IPS DF 6.9 (cell line): ENCODE measurements at regions not wholly inside any gene's neighbourhood (a gene's known extent, or its start where the extent isn't known, plus 50 kb on each side); places are given as distances from the start of the nearest gene placed in this dataset.
A peak's percentile ranks its signal among the peaks of the same experiment; 100 is the strongest.

Experiments used
- DNase-seq: peaks from one replicate; pipeline ENCODE4 v3.0.0-alpha.2; 2013; ENCODE audit warnings: low read depth, low spot score
- H3K27ac ChIP-seq: one replicate; pipeline ENCODE4 v1.5.1; 2013; ENCODE audit warnings: low read length, control low read depth
- H3K27me3 ChIP-seq: 2 replicates; pipeline ENCODE4 v1.6.1; 2013; ENCODE audit warnings: mild to moderate bottlenecking, low read length; ENCODE audit not compliant: control insufficient read depth, insufficient read depth
- H3K36me3 ChIP-seq: 2 replicates; pipeline ENCODE4 v1.6.1; 2013; ENCODE audit warnings: low read length; ENCODE audit not compliant: control insufficient read depth, insufficient read depth
- H3K4me1 ChIP-seq: 2 replicates; pipeline ENCODE4 v1.6.1; 2013; ENCODE audit warnings: low read length; ENCODE audit not compliant: control insufficient read depth, insufficient read depth
- H3K4me3 ChIP-seq: 2 replicates; pipeline ENCODE4 v1.5.1; 2013; ENCODE audit warnings: mild to moderate bottlenecking, low read length
- H3K9me3 ChIP-seq: 2 replicates; pipeline ENCODE4 v1.6.1; 2013; ENCODE audit warnings: low read length, inconsistent platforms; ENCODE audit not compliant: control insufficient read depth, insufficient read depth
- WGBS: extraction: QIAGEN DNeasy Blood & Tissue Kit; methylation state at CpG from one replicate; pipeline ENCODE4 v1.1.7; 2013; ENCODE audit warnings: mixed read lengths, missing lambda C conversion rate; ENCODE audit not compliant: insufficient read length, insufficient coverage; 5-methylcytosine and 5-hydroxymethylcytosine counted together

DNA sequence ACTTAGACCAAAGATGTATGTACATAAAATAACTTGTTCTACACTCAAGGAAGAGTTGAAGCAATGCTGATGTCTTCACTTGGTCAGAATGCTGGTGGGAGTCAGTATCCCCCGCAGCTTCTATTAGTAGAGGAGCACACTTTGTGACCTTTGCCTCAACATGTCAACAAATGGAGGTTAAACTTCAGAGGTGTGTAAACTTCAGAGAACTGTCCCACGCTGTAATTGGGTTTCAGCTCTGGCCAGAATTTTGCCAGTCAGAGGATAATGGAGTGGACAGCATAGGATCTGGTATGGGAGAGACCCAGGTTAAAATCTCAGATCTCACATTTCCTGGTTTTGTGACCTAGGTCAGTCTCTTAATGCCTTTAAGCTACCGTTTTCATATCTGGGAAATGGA, 107.6 kb upstream of the ZNF644 start:
- Histone ChIP-seq H3K9me3 (no peaks in the 10 kb centered on the region), H3K4me1 (no peaks in the 10 kb centered on the region; the same call in 1 of the 2 replicates), H3K27me3 (no peaks in the 10 kb centered on the region), H3K4me3 (no peak overlapping the region), H3K36me3 (no peaks in the 10 kb centered on the region), H3K27ac (no peak overlapping the region)
- no peak for DNase-seq
- no CpG with 5 or more reads among the region's 3 CpGs for WGBS

DNA sequence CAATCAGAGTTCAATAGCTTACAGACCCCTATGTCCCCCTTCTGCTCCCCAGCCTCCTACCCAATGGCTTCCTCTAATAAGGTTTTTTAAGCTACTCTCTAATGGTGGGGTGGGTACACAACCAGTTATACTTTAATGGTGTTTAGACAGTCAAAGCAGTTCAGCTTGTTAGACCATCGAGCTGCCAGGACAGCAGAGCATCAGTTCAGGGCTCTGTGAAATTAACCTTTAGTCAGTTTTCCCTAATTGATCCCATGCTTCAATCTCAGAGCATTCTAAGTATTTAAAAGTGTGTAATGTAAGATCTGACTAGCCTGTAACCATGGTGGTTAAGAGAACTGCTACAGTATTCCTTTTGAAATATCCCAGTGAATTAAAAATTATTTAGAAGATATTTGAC, 107.2 kb upstream of the ZNF644 start:
- Histone ChIP-seq H3K4me3 (no peak overlapping the region), H3K27me3 (no peaks in the 10 kb centered on the region), H3K4me1 (no peaks in the 10 kb centered on the region; the same call in 1 of the 2 replicates), H3K27ac (no peak overlapping the region), H3K36me3 (no peaks in the 10 kb centered on the region), H3K9me3 (no peaks in the 10 kb centered on the region)
- WGBS: no CpG with 5 or more reads among the region's 1 CpG
- no peak for DNase-seq

GRCh38 chr1:91124989-91125417, 103.2 kb upstream of the ZNF644 start:
- no peaks in the 10 kb centered on the region for H3K9me3 ChIP-seq
- H3K4me3 ChIP-seq: no peak overlapping the region
- peaks cover 5% of the 10 kb centered on the region; the same call in 1 of the 2 replicates for H3K4me1 ChIP-seq
- no peaks in the 10 kb centered on the region for H3K36me3 ChIP-seq
- no peaks in the 10 kb centered on the region for H3K27me3 ChIP-seq
- WGBS: no CpG with 5 or more reads among the region's 3 CpGs
- no peak overlapping the region for H3K27ac ChIP-seq
- no peak for DNase-seq

DNA sequence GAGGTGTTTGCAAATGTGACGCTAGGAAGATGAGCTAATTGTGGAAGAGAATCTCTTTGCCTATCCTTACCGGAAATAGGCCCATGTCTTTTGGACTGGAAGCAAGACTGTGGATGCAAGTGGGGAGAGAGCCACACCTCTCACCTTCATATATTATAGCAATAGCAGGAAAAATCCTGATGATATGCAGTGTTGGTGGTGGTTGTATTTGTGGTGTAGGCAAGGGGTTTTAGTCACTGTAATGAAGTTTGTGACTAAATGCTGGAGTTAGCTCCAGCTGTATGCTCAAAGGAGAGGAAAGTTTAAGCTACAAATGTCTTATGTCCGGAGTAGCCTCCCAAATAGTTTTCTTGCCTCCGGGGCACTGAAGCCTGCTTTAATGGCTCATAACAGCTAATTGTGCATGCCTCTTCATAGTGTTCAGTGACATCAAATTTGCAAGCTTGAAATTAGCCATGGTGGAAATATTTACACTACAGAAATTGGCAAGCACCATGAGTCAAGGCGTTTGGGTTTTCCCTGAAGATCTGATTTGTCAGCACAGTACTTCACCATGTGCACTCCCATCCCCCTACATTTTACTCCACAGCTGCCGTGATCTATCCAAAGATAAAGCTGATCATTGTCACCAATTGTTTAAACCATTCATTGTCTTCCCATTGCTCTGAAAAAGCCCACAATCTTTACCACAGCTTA, 102.6 kb upstream of the ZNF644 start:
- H3K27me3 ChIP-seq: no peaks in the 10 kb centered on the region
- H3K4me3 ChIP-seq: no peak overlapping the region
- no peak for DNase-seq
- peaks cover 5% of the 10 kb centered on the region; the same call in 1 of the 2 replicates for H3K4me1 ChIP-seq
- H3K9me3 ChIP-seq: no peaks in the 10 kb centered on the region
- H3K27ac ChIP-seq: no peak overlapping the region
- H3K36me3 ChIP-seq: no peaks in the 10 kb centered on the region
- no CpG with 5 or more reads among the region's 6 CpGs for whole genome bisulfite sequencing

DNA sequence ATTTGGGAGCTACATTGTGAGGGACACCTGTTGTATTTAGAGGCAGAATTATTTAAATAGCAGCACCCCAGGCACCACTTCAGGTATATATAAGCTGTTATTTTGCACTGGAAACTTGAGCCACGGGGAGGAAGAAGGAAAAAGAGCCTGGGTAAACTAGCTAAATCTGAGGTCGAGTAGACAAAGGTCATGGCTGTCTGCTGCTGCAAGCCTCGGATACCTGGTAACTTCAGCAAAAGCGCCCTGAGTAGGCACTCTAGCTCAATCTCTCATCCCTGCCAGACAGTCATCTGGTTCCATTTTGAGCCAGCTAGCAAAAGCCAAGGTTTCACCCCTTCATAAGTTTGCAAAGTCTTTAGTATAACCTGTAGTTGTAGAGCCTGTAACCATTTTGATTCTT, 101.9 kb upstream of the ZNF644 start:
- H3K4me1 ChIP-seq: peaks cover 5% of the 10 kb centered on the region; the same call in 1 of the 2 replicates
- H3K27ac ChIP-seq: no peak overlapping the region
- H3K9me3 ChIP-seq: no peaks in the 10 kb centered on the region
- no peaks in the 10 kb centered on the region for H3K36me3 ChIP-seq
- no peaks in the 10 kb centered on the region for H3K27me3 ChIP-seq
- DNase-seq: no peak
- no CpG with 5 or more reads among the region's 4 CpGs for WGBS
- no peak overlapping the region for H3K4me3 ChIP-seq

- H3K4me3 ChIP-seq: no peak overlapping the region
- H3K27me3 ChIP-seq: no peaks in the 10 kb centered on the region
- H3K36me3 ChIP-seq: no peaks in the 10 kb centered on the region
- DNase-seq: no peak
- H3K9me3 ChIP-seq: no peaks in the 10 kb centered on the region
- no CpG with 5 or more reads among the region's 2 CpGs for WGBS
- H3K27ac ChIP-seq: peak overlapping the region; percentile 5
- peaks cover 5% of the 10 kb centered on the region; the same call in 1 of the 2 replicates for H3K4me1 ChIP-seq
Observed at GRCh38 chr1:91123319-91123718, 101.5 kb upstream of the ZNF644 start.

GRCh38 chr1:91122106-91122717, 100.4 kb upstream of the ZNF644 start:
- no CpG with 5 or more reads among the region's 2 CpGs for WGBS
- H3K27me3 ChIP-seq: no peaks in the 10 kb centered on the region

GRCh38 chr1:91121366-91121765, 99.5 kb upstream of the ZNF644 start:
- no CpG with 5 or more reads among the region's 2 CpGs for WGBS

More at GRCh38 chr1:91122106-91122717, 100.4 kb upstream of the ZNF644 start:
- Histone ChIP-seq H3K27ac (no peak overlapping the region), H3K4me1 (peaks cover 5% of the 10 kb centered on the region; the same call in 1 of the 2 replicates), H3K36me3 (no peaks in the 10 kb centered on the region), H3K4me3 (no peak overlapping the region), H3K9me3 (no peaks in the 10 kb centered on the region)
- DNase-seq: no peak

DNA sequence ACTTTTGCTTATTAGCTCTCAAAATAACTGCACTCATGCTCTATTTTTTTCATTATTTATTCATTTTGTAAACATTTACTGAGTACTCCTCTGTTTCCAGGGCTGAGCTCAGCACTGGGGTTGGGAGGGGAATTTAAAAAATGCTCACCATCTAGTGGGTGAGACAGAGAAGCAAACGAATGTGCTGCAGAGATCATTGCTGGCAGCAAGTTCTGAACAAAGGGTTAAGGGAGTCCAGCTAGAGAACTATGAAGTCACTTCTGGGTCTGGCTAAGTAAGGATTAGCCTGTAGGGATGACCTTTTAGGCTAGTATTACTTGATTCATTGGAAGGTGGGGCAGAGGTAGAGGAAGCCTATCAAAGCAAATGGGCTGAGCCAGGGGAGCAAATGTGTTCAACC, 99.1 kb upstream of the ZNF644 start:
- no peaks in the 10 kb centered on the region for H3K27me3 ChIP-seq
- DNase-seq: no peak
- no peaks in the 10 kb centered on the region for H3K9me3 ChIP-seq
- no peak overlapping the region for H3K27ac ChIP-seq
- H3K36me3 ChIP-seq: no peaks in the 10 kb centered on the region
- H3K4me3 ChIP-seq: no peak overlapping the region
- H3K4me1 ChIP-seq: peaks cover 5% of the 10 kb centered on the region
- no CpG with 5 or more reads among the region's 1 CpG for WGBS

More at GRCh38 chr1:91121366-91121765, 99.5 kb upstream of the ZNF644 start:
- no peaks in the 10 kb centered on the region for H3K9me3 ChIP-seq
- H3K27ac ChIP-seq: no peak overlapping the region
- H3K36me3 ChIP-seq: no peaks in the 10 kb centered on the region
- no peak for DNase-seq
- no peak overlapping the region for H3K4me3 ChIP-seq
- H3K4me1 ChIP-seq: peaks cover 5% of the 10 kb centered on the region; the same call in 1 of the 2 replicates
- no peaks in the 10 kb centered on the region for H3K27me3 ChIP-seq

GRCh38 chr1:91120421-91120820, 98.6 kb upstream of the ZNF644 start:
- H3K4me1 ChIP-seq: peaks cover 5% of the 10 kb centered on the region
- WGBS: no CpG with 5 or more reads among the region's 3 CpGs
- H3K27ac ChIP-seq: no peak overlapping the region
- H3K27me3 ChIP-seq: no peaks in the 10 kb centered on the region
- no peak overlapping the region for H3K4me3 ChIP-seq
- H3K36me3 ChIP-seq: no peaks in the 10 kb centered on the region
- no peak for DNase-seq
- no peaks in the 10 kb centered on the region for H3K9me3 ChIP-seq
